ENCODE measurements at regions not wholly inside any gene's neighbourhood (a gene's known extent, or its start where the extent isn't known, plus 50 kb on each side); places are given as distances from the start of the nearest gene placed in this dataset.

GRCh38 chrX:148284056-148284455 is 216.4 kb upstream of the AFF2 start:
- no peaks in the 10 kb centered on the region for H3K27me3 Mint-ChIP-seq (ENCODE audit: unreplicated experiment)

GRCh38 chrX:148284821-148285220 is 215.6 kb upstream of the AFF2 start:
- no peak overlapping the region for H3K27ac Mint-ChIP-seq (ENCODE audit: unreplicated experiment)
- no peaks in the 10 kb centered on the region for H3K27me3 Mint-ChIP-seq (ENCODE audit: unreplicated experiment)
- TF ChIP-seq CTCF (IDR thresholded peaks at IDR 0.05; ENCODE audit: unreplicated experiment) = no peak
- H3K4me1 Mint-ChIP-seq (ENCODE audit: unreplicated experiment) = peaks cover 24% of the 10 kb centered on the region
- H3K9me3 Mint-ChIP-seq (ENCODE audit: unreplicated experiment) = no peaks in the 10 kb centered on the region
- DNase-seq (ENCODE audit: low spot score) = no peak
- no peaks in the 10 kb centered on the region for H3K36me3 Mint-ChIP-seq (ENCODE audit: low read depth, unreplicated experiment)
- H3K4me3 Mint-ChIP-seq (ENCODE audit: unreplicated experiment) = no peak overlapping the region

More at GRCh38 chrX:148284056-148284455, 216.4 kb upstream of the AFF2 start:
- Mint-ChIP-seq H3K36me3 (ENCODE audit: low read depth, unreplicated experiment) (no peaks in the 10 kb centered on the region), H3K9me3 (ENCODE audit: unreplicated experiment) (no peaks in the 10 kb centered on the region), H3K27ac (ENCODE audit: unreplicated experiment) (no peak overlapping the region), H3K4me1 (ENCODE audit: unreplicated experiment) (peaks cover 24% of the 10 kb centered on the region), H3K4me3 (ENCODE audit: unreplicated experiment) (no peak overlapping the region)
- TF ChIP-seq CTCF (IDR thresholded peaks at IDR 0.05; ENCODE audit: unreplicated experiment) = no peak
- DNase-seq (ENCODE audit: low spot score) = no peak

GRCh38 chrX:148288451-148288850 is 212.0 kb upstream of the AFF2 start:
- no peak overlapping the region for H3K4me3 Mint-ChIP-seq (ENCODE audit: unreplicated experiment)
- H3K4me1 Mint-ChIP-seq (ENCODE audit: unreplicated experiment) = peaks cover 7% of the 10 kb centered on the region
- H3K36me3 Mint-ChIP-seq (ENCODE audit: low read depth, unreplicated experiment) = no peaks in the 10 kb centered on the region
- H3K9me3 Mint-ChIP-seq (ENCODE audit: unreplicated experiment) = no peaks in the 10 kb centered on the region
- no peak overlapping the region for H3K27ac Mint-ChIP-seq (ENCODE audit: unreplicated experiment)
- no peak for DNase-seq (ENCODE audit: low spot score)
- TF ChIP-seq CTCF (IDR thresholded peaks at IDR 0.05; ENCODE audit: unreplicated experiment) = no peak
- H3K27me3 Mint-ChIP-seq (ENCODE audit: unreplicated experiment) = no peaks in the 10 kb centered on the region

GRCh38 chrX:148290041-148290440 is 210.4 kb upstream of the AFF2 start:
- Mint-ChIP-seq H3K27ac (ENCODE audit: unreplicated experiment) (no peak overlapping the region), H3K36me3 (ENCODE audit: low read depth, unreplicated experiment) (no peaks in the 10 kb centered on the region), H3K9me3 (ENCODE audit: unreplicated experiment) (no peaks in the 10 kb centered on the region), H3K27me3 (ENCODE audit: unreplicated experiment) (no peaks in the 10 kb centered on the region), H3K4me1 (ENCODE audit: unreplicated experiment) (peaks cover 7% of the 10 kb centered on the region), H3K4me3 (ENCODE audit: unreplicated experiment) (no peak overlapping the region)
- no peak for TF ChIP-seq CTCF (IDR thresholded peaks at IDR 0.05; ENCODE audit: unreplicated experiment)
- DNase-seq (ENCODE audit: low spot score) = no peak

- peak overlapping the region; percentile 2 for H3K27ac Mint-ChIP-seq (ENCODE audit: unreplicated experiment)
- no peak overlapping the region for H3K4me3 Mint-ChIP-seq (ENCODE audit: unreplicated experiment)
- H3K36me3 Mint-ChIP-seq (ENCODE audit: low read depth, unreplicated experiment) = no peaks in the 10 kb centered on the region
- TF ChIP-seq CTCF (IDR thresholded peaks at IDR 0.05; ENCODE audit: unreplicated experiment) = no peak
- no peaks in the 10 kb centered on the region for H3K9me3 Mint-ChIP-seq (ENCODE audit: unreplicated experiment)
- H3K4me1 Mint-ChIP-seq (ENCODE audit: unreplicated experiment) = peaks cover 7% of the 10 kb centered on the region
- DNase-seq (ENCODE audit: low spot score) = no peak
- H3K27me3 Mint-ChIP-seq (ENCODE audit: unreplicated experiment) = no peaks in the 10 kb centered on the region
These were observed 209.5 kb upstream of the AFF2 start for GRCh38 chrX:148290931-148291330.
